ENCODE measurements at regions not wholly inside any gene's neighbourhood (a gene's known extent, or its start where the extent isn't known, plus 50 kb on each side); places are given as distances from the start of the nearest gene placed in this dataset.
A peak's percentile ranks its signal among the peaks of the same experiment; 100 is the strongest.

DNA sequence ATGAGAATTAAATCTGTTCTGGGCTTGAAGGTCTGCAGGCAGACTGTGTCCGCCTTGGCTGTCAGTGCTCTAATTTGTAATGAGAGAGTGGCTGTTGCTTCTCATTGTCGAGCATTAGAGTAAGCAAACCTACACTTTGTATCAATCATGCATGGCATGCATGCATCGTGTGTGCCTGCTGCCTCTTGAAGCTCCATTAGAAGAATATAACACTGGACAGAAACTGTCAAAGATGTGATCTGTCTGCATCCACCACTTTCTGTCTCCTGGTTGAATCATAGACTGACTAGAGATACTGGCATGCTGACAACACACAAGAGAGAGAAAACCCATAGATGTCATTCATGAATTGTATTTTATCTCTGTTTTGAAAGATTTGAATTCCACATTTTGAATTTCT is 275.0 kb upstream of the NXPH2 start:
- no peak for DNase-seq (ENCODE audit: low read depth in 2 of 2)

- no peak for DNase-seq (ENCODE audit: low read depth in 2 of 2)
Measured at GRCh38 chr2:139048017-139048416, 267.8 kb upstream of the NXPH2 start.

GRCh38 chr2:139045524-139045923 is 265.3 kb upstream of the NXPH2 start:
- no peak for DNase-seq (ENCODE audit: low read depth in 2 of 2)

- DNase-seq (ENCODE audit: low read depth in 2 of 2), result no peak
Measured at GRCh38 chr2:139034064-139034463, 253.9 kb upstream of the NXPH2 start.

DNA sequence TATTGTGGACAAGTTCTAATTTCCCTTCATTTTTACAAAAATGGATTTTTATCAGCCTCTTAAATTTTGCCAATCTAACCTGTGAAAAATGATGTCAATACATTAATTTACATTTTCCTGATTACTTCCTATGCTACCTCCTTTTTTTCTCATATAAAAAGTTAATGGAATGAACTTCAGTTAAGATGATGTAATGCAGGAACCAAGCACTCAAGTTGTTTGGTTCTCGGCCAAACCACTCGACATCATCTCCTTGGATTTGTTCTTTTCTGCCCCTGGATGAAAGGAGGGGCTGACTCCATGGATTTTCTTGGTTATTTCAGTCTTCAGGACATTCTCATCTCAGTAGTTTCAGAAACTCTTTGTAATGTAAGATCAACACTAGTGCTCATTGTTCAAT is 253.1 kb upstream of the NXPH2 start:
- DNase-seq (ENCODE audit: low read depth in 2 of 2), result peak; percentile 31 to 42

DNA sequence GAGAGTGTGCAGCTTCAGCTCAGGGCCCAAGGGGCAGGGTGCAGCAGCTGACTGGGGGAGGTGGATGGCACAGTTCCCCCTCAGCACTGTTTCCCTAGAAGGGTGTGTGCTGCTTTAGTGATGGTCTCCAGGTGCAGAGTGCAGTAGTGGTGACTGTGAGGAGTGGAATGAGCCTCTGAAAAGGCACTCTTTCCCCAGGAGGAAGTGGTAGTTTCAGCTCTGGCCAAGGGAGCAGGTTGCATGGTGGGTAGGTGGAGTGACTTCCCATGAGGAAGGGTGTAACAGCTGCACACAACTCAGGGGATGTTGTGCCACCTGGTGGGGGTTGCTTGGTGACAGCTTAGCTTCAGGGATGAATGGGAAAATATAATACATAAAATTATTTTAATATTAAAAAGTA is 251.5 kb upstream of the NXPH2 start:
- no peak for DNase-seq (ENCODE audit: low read depth in 2 of 2)

GRCh38 chr2:139020287-139020686 is 240.1 kb upstream of the NXPH2 start:
- DNase-seq (ENCODE audit: low read depth in 2 of 2), result no peak

GRCh38 chr2:139018252-139018651 is 238.1 kb upstream of the NXPH2 start:
- no peak for DNase-seq (ENCODE audit: low read depth in 2 of 2)

GRCh38 chr2:139007130-139007529 is 226.9 kb upstream of the NXPH2 start:
- DNase-seq (ENCODE audit: low read depth in 2 of 2), result no peak

GRCh38 chr2:139000131-139000785 is 220.1 kb upstream of the NXPH2 start:
- peak; percentile 42 for DNase-seq (ENCODE audit: low read depth in 2 of 2)

GRCh38 chr2:138997856-138998517 is 217.8 kb upstream of the NXPH2 start:
- peak; percentile 54 to 62 for DNase-seq (ENCODE audit: low read depth in 2 of 2)

DNA sequence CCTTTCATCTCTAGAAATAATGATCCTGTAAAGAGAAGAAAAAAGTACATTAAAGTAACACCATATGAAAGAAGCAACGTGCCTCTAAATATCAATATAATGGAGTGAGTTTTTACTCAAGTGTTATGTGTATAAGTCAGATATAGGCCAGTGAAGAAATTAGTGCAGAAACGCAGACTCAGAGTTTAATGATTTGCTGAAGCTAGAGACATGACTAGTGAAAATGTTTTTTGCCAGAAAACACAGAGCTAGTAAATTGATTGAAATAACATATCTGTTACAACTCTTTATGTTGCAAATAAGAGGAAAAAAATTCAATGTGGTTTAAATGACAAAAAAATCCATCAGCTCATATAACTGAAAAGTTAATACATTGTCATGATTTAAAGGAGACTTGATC is 217.2 kb upstream of the NXPH2 start:
- no peak for DNase-seq (ENCODE audit: low read depth in 2 of 2)

DNA sequence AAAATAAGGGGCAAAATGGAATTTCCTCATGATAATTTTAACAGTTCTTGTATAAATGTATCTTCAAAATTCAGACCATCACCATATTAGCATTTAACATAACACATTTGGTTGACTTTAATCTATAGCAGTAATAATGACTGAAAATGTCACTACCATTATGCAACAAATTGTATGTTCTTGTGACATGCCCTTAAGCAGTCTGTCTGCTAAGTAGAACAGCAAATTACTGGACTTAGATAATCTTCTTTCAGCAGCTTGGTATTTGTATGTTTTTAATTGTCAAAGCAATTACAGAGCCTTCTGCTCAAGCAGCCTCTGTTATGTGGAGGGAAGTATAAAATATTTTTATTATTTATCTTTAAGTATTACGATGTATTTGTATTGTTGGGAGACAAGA is 214.3 kb upstream of the NXPH2 start:
- no peak for DNase-seq (ENCODE audit: low read depth in 2 of 2)

GRCh38 chr2:138985881-138986280 is 205.7 kb upstream of the NXPH2 start:
- no peak for DNase-seq (ENCODE audit: low read depth in 2 of 2)

- no peak for DNase-seq (ENCODE audit: low read depth in 2 of 2)
Measured at GRCh38 chr2:138979131-138979785, 199.1 kb upstream of the NXPH2 start.

DNA sequence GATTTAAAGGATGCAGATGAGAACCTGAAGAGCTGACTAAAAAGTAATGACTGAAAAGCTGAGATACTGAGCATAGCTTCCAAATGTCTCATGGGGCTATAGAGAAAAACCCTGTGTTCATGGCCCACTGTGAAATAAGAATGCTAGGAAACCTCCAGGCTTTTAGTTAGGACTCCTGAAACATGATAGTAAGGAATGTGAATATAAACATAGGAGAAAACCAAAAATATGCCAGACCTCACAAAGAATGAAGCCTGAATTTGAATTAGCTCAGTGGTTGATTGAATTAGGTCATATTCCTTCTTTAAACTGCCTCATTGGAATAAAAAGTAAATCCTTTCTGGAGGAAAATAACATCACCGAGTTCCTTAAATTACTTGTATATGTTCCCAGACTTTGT is 194.5 kb upstream of the NXPH2 start:
- peak; percentile 83 to 85 for DNase-seq (ENCODE audit: low read depth in 2 of 2)

- DNase-seq (ENCODE audit: low read depth in 2 of 2), result no peak
Measured at GRCh38 chr2:138964418-138964817, 184.2 kb upstream of the NXPH2 start.

GRCh38 chr2:138962686-138963085 is 182.5 kb upstream of the NXPH2 start:
- peak; percentile 53 to 57 for DNase-seq (ENCODE audit: low read depth in 2 of 2)

- DNase-seq (ENCODE audit: low read depth in 2 of 2), result no peak
Measured at GRCh38 chr2:138960191-138960590, 180.0 kb upstream of the NXPH2 start.

DNA sequence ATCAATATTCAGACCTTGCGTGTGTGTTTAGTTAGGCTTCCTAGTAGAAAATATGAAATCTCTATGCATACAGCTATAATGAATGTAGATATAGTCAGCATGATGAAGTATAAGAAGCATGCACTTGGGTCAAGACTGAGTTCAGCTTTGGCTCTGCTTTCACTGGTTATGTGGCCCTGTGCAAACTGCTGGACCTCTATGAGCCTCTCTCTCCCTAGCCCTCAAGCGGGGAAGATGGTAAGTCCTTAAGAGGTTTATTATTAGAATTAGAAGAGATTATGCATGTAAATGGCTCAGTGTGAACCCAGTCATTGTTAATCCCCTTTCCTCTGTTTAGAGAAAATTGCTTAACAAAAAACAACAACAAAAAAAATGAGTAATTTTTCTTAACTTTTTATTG is 178.8 kb upstream of the NXPH2 start:
- DNase-seq (ENCODE audit: low read depth in 2 of 2), result no peak

DNA sequence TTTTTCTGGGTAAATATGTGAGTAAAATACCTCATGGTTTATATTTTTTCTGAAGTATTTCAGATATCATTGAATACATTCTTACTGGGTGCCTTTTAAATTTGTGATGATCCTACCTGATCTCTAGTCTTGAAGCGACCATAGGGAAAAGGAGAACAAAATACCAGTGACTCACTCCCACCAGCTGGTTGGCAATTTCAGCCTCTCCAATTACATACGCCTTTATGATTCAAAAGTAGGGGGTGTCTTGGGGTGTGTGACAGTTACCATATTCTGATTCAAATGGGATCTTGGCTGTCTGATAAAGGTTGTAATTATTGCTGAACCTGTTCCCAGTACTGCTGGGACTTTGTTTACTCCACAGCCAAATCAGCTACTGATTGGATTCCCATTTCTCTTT is 175.9 kb upstream of the NXPH2 start:
- DNase-seq (ENCODE audit: low read depth in 2 of 2), result no peak

- no peak for DNase-seq (ENCODE audit: low read depth in 2 of 2)
Measured at GRCh38 chr2:138950486-138950885, 170.3 kb upstream of the NXPH2 start.

DNA sequence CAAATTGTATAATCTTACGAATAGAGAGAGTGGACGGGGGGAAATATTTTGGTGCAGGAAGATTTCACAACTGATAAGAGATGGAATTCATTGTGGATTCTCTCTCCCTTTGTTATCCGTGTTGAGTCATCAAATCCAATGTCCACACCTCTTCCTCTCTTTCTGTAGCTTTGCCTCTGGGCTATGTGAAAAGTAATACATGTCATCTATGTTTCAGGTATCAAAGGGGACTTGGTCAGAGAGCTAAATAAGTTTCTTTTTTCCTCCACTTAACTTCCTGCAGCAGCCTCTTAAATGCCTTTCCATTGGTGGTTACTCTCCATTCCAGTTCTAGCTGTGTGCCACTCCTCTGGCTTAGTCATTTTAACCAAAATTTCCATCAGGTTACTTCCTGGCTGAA is 169.3 kb upstream of the NXPH2 start:
- DNase-seq (ENCODE audit: low read depth in 2 of 2), result no peak

All from fibroblast of skin of left quadriceps (primary cell).